K562 (cell line): ENCODE measurements at regions not wholly inside any gene's neighbourhood (a gene's known extent, or its start where the extent isn't known, plus 50 kb on each side); places are given as distances from the start of the nearest gene placed in this dataset.

ENCODE experiments used
- BACH1 ChIP-seq: fragments of 200-800 bp; sonication (Bioruptor generic); IDR thresholded peaks from 2 replicates; pipeline ENCODE4 v1.6.1; 2016; ENCODE audit warnings: missing genetic modification characterization, missing compliant biosample characterization
- CBFB ChIP-seq: sonication (generic); formaldehyde crosslinking; IDR thresholded peaks from 2 replicates; pipeline ENCODE4 v1.4.0; 2020; ENCODE audit warnings: mild to moderate bottlenecking, missing genetic modification reagents
- CHD7 ChIP-seq: fragments of 200-600 bp; sonication (generic); IDR thresholded peaks from one replicate; pipeline ENCODE4 v1.6.1; 2012; ENCODE audit warnings: mild to moderate bottlenecking, low read depth, low read length, inconsistent platforms
- KAT8 ChIP-seq: fragments of 450-650 bp; IDR thresholded peaks from 2 replicates; pipeline ENCODE4 v1.6.1; 2016; ENCODE audit warnings: low read depth, mild to moderate bottlenecking
- L3MBTL2 ChIP-seq: fragments of 450-650 bp; IDR thresholded peaks from 2 replicates; pipeline ENCODE4 v1.6.1; 2016; ENCODE audit warnings: mild to moderate bottlenecking, moderate library complexity
- MAFK ChIP-seq: IDR thresholded peaks from 2 replicates; pipeline ENCODE4 v1.6.1; 2011; ENCODE audit warnings: low read length, improper control_type of control experiment
- MEIS2 ChIP-seq: fragments of 450-650 bp; IDR thresholded peaks from 2 replicates; pipeline ENCODE4 v1.6.1; 2014; ENCODE audit warnings: mild to moderate bottlenecking; ENCODE audit not compliant: partially characterized antibody
- NFE2 ChIP-seq: IDR thresholded peaks from 2 replicates; pipeline ENCODE4 v1.6.1; 2014; ENCODE audit warnings: antibody characterized with exemption, low read depth
- NFE2L1 ChIP-seq: fragments of 450-650 bp; IDR thresholded peaks from 2 replicates; pipeline ENCODE4 v1.6.1; 2016; ENCODE audit warnings: missing genetic modification characterization, low read depth, mild to moderate bottlenecking, missing compliant biosample characterization, moderate library complexity, borderline replicate concordance
- PHB2 ChIP-seq: fragments of 450-650 bp; IDR thresholded peaks from 2 replicates; pipeline ENCODE4 v1.6.1; 2017; ENCODE audit warnings: low read depth
- SMARCA4 ChIP-seq: fragments of 450-650 bp; IDR thresholded peaks from 2 replicates; pipeline ENCODE4 v1.6.1; 2016
- SPI1 ChIP-seq: IDR thresholded peaks from 2 replicates; pipeline ENCODE4 v1.6.1; 2011; ENCODE audit warnings: low read depth, low read length, control low read depth, borderline replicate concordance
- TCFL5 ChIP-seq: fragments of 250-450 bp; sonication (Bioruptor Pico); conservative IDR thresholded peaks from 2 replicates; pipeline ENCODE4 v1.6.1; 2021; ENCODE audit warnings: mild to moderate bottlenecking, moderate library complexity, matching md5 sums
- THRAP3 ChIP-seq: fragments of 450-650 bp; IDR thresholded peaks from 2 replicates; pipeline ENCODE4 v1.6.1; 2016; ENCODE audit warnings: mild to moderate bottlenecking, inconsistent platforms, borderline replicate concordance
- ZFPM2 ChIP-seq: fragments of 250-450 bp; sonication (Bioruptor Pico); IDR thresholded peaks from 2 replicates; pipeline ENCODE4 v1.5.1; 2022; ENCODE audit warnings: mild to moderate bottlenecking
- ZNF253 ChIP-seq: fragments of 250-450 bp; sonication (Bioruptor Pico); conservative IDR thresholded peaks from 2 replicates; pipeline ENCODE4 v1.6.1; 2021; ENCODE audit warnings: mild to moderate bottlenecking
- ZNF316 ChIP-seq: fragments of 450-650 bp; IDR thresholded peaks from 2 replicates; pipeline ENCODE4 v1.6.1; 2016
- ZNF408 ChIP-seq: fragments of 250-450 bp; sonication (Bioruptor Pico); IDR thresholded peaks from 2 replicates; pipeline ENCODE4 v1.4.0; 2020; ENCODE audit warnings: low read depth, mild to moderate bottlenecking, moderate library complexity
- ZNF644 ChIP-seq: fragments of 200-800 bp; sonication (Bioruptor generic); IDR thresholded peaks from 2 replicates; pipeline ENCODE4 v1.6.1; 2016; ENCODE audit warnings: low read depth, missing genetic modification characterization, missing compliant biosample characterization
- ZNF717 ChIP-seq: fragments of 250-450 bp; sonication (Bioruptor Pico); IDR thresholded peaks from 2 replicates; pipeline ENCODE4 v1.5.0; 2021
- TF ChIP-seq, protein P1 (sequence below): sonication (generic); formaldehyde crosslinking; IDR thresholded peaks from 2 replicates; pipeline ENCODE4 v1.8.1; 2022; ENCODE audit warnings: missing genetic modification reagents

DNA sequence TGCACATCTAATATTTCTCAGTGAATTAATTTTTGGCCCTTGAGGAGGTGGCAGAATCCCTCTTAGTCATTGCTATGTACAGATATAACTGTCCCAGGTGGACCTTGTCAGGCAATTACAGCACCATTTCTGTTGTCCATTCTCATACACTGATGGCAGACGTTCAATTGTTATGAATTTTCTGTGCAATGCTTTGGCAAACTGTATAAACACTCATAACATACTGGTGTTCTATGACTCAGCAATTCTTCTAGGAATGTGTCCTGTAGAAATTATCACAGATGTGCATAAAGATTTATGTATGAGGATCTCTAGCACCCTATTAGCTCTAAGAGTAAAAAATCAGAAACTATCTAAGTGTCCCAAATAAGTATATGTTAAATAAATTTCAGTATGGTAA lies 80.8 kb downstream of the DNAJB9 start (continued):
- no peak for TF ChIP-seq ZNF717
- TF ChIP-seq CHD7: no peak
- TF ChIP-seq TCFL5 (CRISPR knock-in tag): no peak
- TF ChIP-seq KAT8: no peak
- TF ChIP-seq THRAP3: no peak
- TF ChIP-seq BACH1 (tag): peak; percentile 67; the same call in 1 of the 2 replicates
- peak; percentile 62 for TF ChIP-seq MEIS2
- TF ChIP-seq, protein P1, sequence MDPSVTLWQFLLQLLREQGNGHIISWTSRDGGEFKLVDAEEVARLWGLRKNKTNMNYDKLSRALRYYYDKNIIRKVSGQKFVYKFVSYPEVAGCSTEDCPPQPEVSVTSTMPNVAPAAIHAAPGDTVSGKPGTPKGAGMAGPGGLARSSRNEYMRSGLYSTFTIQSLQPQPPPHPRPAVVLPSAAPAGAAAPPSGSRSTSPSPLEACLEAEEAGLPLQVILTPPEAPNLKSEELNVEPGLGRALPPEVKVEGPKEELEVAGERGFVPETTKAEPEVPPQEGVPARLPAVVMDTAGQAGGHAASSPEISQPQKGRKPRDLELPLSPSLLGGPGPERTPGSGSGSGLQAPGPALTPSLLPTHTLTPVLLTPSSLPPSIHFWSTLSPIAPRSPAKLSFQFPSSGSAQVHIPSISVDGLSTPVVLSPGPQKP (CRISPR knock-in tag): no peak
- peak; percentile 84 for TF ChIP-seq NFE2
- no peak for TF ChIP-seq SPI1
- no peak for TF ChIP-seq PHB2
- peak; percentile 82 for TF ChIP-seq MAFK
- TF ChIP-seq ZFPM2 (CRISPR knock-in tag): no peak
- TF ChIP-seq ZNF316: peak; percentile 89
- TF ChIP-seq L3MBTL2: no peak
- no peak for TF ChIP-seq ZNF253 (CRISPR knock-in tag)
- TF ChIP-seq NFE2L1 (tag): peak; percentile 85
- no peak for TF ChIP-seq SMARCA4
- no peak for TF ChIP-seq ZNF408 (CRISPR knock-in tag)
- no peak for TF ChIP-seq CBFB (CRISPR knock-in tag)
- no peak for TF ChIP-seq ZNF644 (tag)
